Neural cell (in vitro differentiated cells): ENCODE measurements at regions not wholly inside any gene's neighbourhood (a gene's known extent, or its start where the extent isn't known, plus 50 kb on each side); places are given as distances from the start of the nearest gene placed in this dataset.

Experiments
- EP300 ChIP-seq: fragments of 450-650 bp; conservative IDR thresholded peaks from 2 replicates; pipeline ENCODE4 v1.6.1; 2014; ENCODE audit warnings: antibody characterized with exemption, mild to moderate bottlenecking, moderate library complexity; ENCODE audit not compliant: poor library complexity, severe bottlenecking
- MXI1 ChIP-seq: fragments of 450-650 bp; conservative IDR thresholded peaks from 2 replicates; pipeline ENCODE4 v1.6.1; 2014; ENCODE audit warnings: antibody characterized with exemption, mild to moderate bottlenecking; ENCODE audit not compliant: poor library complexity, severe bottlenecking
- SMC3 ChIP-seq: fragments of 450-650 bp; conservative IDR thresholded peaks from 2 replicates; pipeline ENCODE4 v1.6.1; 2014; ENCODE audit warnings: antibody characterized with exemption, mild to moderate bottlenecking, moderate library complexity; ENCODE audit not compliant: poor library complexity
- TAF1 ChIP-seq: IDR thresholded peaks from 2 replicates; pipeline ENCODE4 v1.6.1; 2012; ENCODE audit warnings: low read depth
- TF ChIP-seq, protein P1 (sequence below): fragments of 450-650 bp; IDR thresholded peaks from 2 replicates; pipeline ENCODE4 v1.5.1; 2014; ENCODE audit warnings: antibody characterized with exemption, mild to moderate bottlenecking, moderate library complexity; ENCODE audit not compliant: poor library complexity, severe bottlenecking
- TF ChIP-seq, protein P2 (sequence below): IDR thresholded peaks from 2 replicates; pipeline ENCODE4 v1.6.1; 2012; ENCODE audit warnings: borderline replicate concordance

DNA sequence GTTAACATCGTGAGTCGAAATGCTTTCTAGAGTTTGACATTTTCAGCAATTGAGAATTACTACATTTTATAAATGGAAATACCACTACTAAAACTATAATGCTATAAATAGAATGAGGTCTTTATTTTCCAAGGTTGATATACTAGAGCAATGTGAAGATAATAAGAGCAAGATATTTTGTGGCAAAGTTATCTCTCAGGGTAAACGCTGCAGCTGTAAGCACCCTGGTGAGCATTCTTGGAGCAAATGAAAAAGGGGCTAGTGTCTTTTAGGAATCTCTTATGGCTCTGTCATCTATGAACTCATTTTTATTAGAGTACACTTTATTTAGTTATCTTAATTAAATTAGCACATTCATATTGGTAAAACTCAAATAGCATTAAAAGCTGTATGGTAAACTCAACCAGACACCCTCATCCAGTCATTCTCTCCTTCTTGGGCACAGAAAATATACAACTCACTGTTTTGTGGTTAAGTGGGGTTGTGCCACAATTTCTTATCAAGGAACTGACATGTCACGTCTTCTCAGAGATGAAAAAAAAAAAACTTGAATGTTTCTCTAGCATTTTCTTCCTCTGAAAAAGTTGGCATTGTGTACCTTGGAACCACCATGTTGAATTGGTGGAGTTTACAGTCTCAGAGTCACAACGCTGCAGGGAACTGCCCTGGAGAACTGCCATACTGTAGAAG, 289.5 kb upstream of the PFKP start:
- no peak for TF ChIP-seq MXI1
- TF ChIP-seq TAF1 = no peak
- TF ChIP-seq, protein P1, sequence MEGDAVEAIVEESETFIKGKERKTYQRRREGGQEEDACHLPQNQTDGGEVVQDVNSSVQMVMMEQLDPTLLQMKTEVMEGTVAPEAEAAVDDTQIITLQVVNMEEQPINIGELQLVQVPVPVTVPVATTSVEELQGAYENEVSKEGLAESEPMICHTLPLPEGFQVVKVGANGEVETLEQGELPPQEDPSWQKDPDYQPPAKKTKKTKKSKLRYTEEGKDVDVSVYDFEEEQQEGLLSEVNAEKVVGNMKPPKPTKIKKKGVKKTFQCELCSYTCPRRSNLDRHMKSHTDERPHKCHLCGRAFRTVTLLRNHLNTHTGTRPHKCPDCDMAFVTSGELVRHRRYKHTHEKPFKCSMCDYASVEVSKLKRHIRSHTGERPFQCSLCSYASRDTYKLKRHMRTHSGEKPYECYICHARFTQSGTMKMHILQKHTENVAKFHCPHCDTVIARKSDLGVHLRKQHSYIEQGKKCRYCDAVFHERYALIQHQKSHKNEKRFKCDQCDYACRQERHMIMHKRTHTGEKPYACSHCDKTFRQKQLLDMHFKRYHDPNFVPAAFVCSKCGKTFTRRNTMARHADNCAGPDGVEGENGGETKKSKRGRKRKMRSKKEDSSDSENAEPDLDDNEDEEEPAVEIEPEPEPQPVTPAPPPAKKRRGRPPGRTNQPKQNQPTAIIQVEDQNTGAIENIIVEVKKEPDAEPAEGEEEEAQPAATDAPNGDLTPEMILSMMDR = no peak
- TF ChIP-seq SMC3 = no peak
- TF ChIP-seq, protein P2, sequence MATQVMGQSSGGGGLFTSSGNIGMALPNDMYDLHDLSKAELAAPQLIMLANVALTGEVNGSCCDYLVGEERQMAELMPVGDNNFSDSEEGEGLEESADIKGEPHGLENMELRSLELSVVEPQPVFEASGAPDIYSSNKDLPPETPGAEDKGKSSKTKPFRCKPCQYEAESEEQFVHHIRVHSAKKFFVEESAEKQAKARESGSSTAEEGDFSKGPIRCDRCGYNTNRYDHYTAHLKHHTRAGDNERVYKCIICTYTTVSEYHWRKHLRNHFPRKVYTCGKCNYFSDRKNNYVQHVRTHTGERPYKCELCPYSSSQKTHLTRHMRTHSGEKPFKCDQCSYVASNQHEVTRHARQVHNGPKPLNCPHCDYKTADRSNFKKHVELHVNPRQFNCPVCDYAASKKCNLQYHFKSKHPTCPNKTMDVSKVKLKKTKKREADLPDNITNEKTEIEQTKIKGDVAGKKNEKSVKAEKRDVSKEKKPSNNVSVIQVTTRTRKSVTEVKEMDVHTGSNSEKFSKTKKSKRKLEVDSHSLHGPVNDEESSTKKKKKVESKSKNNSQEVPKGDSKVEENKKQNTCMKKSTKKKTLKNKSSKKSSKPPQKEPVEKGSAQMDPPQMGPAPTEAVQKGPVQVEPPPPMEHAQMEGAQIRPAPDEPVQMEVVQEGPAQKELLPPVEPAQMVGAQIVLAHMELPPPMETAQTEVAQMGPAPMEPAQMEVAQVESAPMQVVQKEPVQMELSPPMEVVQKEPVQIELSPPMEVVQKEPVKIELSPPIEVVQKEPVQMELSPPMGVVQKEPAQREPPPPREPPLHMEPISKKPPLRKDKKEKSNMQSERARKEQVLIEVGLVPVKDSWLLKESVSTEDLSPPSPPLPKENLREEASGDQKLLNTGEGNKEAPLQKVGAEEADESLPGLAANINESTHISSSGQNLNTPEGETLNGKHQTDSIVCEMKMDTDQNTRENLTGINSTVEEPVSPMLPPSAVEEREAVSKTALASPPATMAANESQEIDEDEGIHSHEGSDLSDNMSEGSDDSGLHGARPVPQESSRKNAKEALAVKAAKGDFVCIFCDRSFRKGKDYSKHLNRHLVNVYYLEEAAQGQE = no peak
- TF ChIP-seq EP300 = no peak
